Esophagus squamous epithelium (tissue), 5 donors: ENCODE measurements at regions not wholly inside any gene's neighbourhood (a gene's known extent, or its start where the extent isn't known, plus 50 kb on each side); places are given as distances from the start of the nearest gene placed in this dataset.

ENCODE experiments used
- DNase-seq: peaks from one replicate; lab custom pipeline; 2025; lab: John Stamatoyannopoulos, UW
- H3K27ac ChIP-seq, 4 donors: fragments of 200-600 bp; sonication (generic); one replicate each; pipeline ENCODE4 v1.5.1; 2016 to 2019; ENCODE audit warnings: mild to moderate bottlenecking in 1 of 4
- H3K27me3 ChIP-seq, 4 donors: fragments of 200-600 bp; sonication (generic); 1 replicate in 3 of 4; 2 replicates in 1 of 4; pipeline versions ENCODE4 v1.5.1 to v1.6.0; 2017 to 2021; ENCODE audit warnings: antibody characterized with exemption in 1 of 4
- H3K36me3 ChIP-seq, 3 donors: fragments of 200-600 bp; sonication (generic); one replicate each; pipeline ENCODE4 v1.5.1; 2016 to 2019
- H3K4me1 ChIP-seq, 3 donors: fragments of 200-600 bp; sonication (generic); one replicate each; pipeline ENCODE4 v1.5.1; 2017 to 2019
- H3K4me3 ChIP-seq, 4 donors: fragments of 200-600 bp; sonication (generic); 1 replicate in 3 of 4; 2 replicates in 1 of 4; pipeline ENCODE4 v1.5.1; 2016 to 2019; ENCODE audit warnings: mild to moderate bottlenecking in 2 of 4, moderate library complexity in 1 of 4
- H3K9me3 ChIP-seq, 3 donors: fragments of 200-600 bp; sonication (generic); one replicate each; pipeline ENCODE4 v1.5.1; 2016 to 2019
- POLR2A ChIP-seq, 4 donors: fragments of 450-650 bp; IDR thresholded peaks; one replicate each; pipeline ENCODE4 v1.6.1; 2017; ENCODE audit warnings: antibody characterized with exemption in 4 of 4, mild to moderate bottlenecking in 4 of 4, moderate library complexity in 3 of 4
- WGBS, 2 donors: methylation state at CpG; one replicate each; pipeline ENCODE4 v1.1.5; 2018; 5-methylcytosine and 5-hydroxymethylcytosine counted together
- intact Hi-C: fragments of 100-400 bp; cut with DNase I; formaldehyde crosslinking; loops from one replicate; pipeline ENCODE4 v1.15.0; 2022
- TF ChIP-seq, protein P1 (sequence below), 6 experiments: fragments of 450-650 bp in 4 of 6; fragments of 200-600 bp in 2 of 6; sonication (generic) in 2 of 6; IDR thresholded peaks; one replicate each; pipeline ENCODE4 v1.5.1; 2016 to 2019; ENCODE audit warnings: antibody characterized with exemption in 6 of 6, mild to moderate bottlenecking in 4 of 6, moderate library complexity in 4 of 6
- donor health status: DM: yes; HTN: yes; CAD: no.

DNA sequence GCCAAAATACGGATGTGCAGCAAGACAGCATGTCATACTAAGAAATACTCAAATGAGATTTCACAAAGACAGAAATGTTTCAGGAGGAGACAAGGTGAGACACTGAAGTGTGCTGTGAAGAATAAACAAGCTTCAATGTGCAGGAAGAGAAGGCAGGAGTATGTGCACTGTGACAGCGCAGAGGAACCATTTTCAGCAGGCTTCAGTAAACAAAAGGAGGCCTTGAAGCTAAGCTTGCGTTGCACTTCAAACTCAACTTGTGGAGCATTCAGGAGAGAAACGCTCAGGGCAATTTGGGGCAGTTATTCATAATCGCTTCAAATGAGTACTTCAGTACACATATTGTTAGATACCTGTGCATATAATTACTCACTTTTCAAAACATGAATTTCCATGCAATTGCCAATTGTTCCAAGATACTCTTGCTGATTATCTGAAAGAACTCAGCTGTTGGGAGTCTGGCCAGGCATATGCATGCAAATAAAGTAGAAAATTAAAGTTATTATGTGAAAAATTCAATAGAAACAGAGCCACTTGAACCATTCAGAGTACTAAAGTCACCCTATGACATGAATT, 234.2 kb upstream of the OPRM1 start:
- no peaks in the 10 kb centered on the region for H3K9me3 ChIP-seq
- WGBS, 2 donors: 39 to 43% methylated on average over 5 of the region's 5 CpGs
- intact Hi-C loops: no loop called here
- H3K27ac ChIP-seq: no peak overlapping the region
- no peak for DNase-seq
- H3K27me3 ChIP-seq: no peaks in the 10 kb centered on the region
- no peak overlapping the region for H3K4me3 ChIP-seq
- no peaks in the 10 kb centered on the region for H3K36me3 ChIP-seq
- no peaks in the 10 kb centered on the region for H3K4me1 ChIP-seq
- TF ChIP-seq POLR2A (IDR thresholded peaks at IDR 0.05): no peak
- TF ChIP-seq, protein P1, sequence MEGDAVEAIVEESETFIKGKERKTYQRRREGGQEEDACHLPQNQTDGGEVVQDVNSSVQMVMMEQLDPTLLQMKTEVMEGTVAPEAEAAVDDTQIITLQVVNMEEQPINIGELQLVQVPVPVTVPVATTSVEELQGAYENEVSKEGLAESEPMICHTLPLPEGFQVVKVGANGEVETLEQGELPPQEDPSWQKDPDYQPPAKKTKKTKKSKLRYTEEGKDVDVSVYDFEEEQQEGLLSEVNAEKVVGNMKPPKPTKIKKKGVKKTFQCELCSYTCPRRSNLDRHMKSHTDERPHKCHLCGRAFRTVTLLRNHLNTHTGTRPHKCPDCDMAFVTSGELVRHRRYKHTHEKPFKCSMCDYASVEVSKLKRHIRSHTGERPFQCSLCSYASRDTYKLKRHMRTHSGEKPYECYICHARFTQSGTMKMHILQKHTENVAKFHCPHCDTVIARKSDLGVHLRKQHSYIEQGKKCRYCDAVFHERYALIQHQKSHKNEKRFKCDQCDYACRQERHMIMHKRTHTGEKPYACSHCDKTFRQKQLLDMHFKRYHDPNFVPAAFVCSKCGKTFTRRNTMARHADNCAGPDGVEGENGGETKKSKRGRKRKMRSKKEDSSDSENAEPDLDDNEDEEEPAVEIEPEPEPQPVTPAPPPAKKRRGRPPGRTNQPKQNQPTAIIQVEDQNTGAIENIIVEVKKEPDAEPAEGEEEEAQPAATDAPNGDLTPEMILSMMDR (IDR thresholded peaks at IDR 0.05): no peak

DNA sequence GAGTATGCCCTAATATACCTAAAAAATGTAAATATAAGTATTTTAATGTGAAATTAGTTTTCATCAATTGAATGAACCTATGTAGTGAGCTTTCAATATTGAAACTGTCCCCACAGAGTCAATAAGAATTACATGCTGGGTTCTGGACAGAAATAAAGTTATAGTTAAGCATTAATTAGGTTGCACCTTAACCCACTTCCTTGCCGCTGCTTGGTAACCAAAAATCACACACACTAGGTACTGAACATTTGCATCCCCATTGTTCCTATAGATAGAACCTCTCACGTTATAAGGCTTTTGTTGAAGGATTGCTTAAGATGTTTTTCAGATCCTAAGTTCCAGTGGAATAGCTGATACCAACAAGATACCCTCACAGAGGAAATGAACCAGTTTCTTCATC, 237.1 kb upstream of the OPRM1 start:
- no peak for DNase-seq
- Histone ChIP-seq H3K36me3 (no peaks in the 10 kb centered on the region), H3K4me1 (no peaks in the 10 kb centered on the region), H3K9me3 (no peaks in the 10 kb centered on the region), H3K4me3 (no peak overlapping the region), H3K27ac (no peak overlapping the region), H3K27me3 (no peaks in the 10 kb centered on the region)
- no peak for TF ChIP-seq POLR2A (IDR thresholded peaks at IDR 0.05)
- TF ChIP-seq, protein P1 (IDR thresholded peaks at IDR 0.05): no peak
- 63 to 69% methylated on average over 2 of the region's 2 CpGs for WGBS, 2 donors
- intact Hi-C loops: no loop called here

DNA sequence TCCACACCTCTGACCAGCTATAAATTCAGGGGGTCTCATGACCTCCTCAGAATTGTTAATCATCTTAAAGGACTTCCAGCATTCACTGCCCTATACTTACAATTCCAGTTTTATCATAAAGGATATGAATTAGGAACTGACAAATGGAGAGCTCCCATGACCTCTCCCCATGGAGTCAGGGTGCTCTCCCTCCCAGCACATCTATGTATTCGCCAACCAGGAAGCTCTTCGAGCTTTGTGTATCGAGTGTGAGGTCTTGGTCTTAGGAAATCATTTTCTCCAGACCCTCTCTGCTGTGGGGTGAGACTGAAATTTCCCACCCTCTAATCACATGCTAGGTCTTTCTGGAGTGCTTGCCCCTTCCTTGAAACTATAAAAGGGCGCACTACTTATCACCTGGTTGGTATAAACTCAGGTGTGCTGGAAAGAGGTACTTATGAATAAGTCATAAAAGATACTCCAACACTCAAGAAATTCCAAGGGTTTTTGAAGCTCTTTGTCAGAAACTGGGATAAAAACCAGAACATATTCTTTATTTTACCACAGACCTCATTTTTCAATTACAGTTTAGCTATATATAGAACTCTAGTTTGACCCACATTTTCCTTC, 238.4 kb upstream of the OPRM1 start:
- H3K36me3 ChIP-seq: no peaks in the 10 kb centered on the region
- no peaks in the 10 kb centered on the region for H3K9me3 ChIP-seq
- 61 to 74% methylated on average over 4 of the region's 4 CpGs for WGBS, 2 donors
- H3K27ac ChIP-seq: no peak overlapping the region
- no peaks in the 10 kb centered on the region for H3K27me3 ChIP-seq
- no peak overlapping the region for H3K4me3 ChIP-seq
- H3K4me1 ChIP-seq: no peaks in the 10 kb centered on the region
- intact Hi-C loops: no loop called here
- no peak for DNase-seq
- no peak for TF ChIP-seq POLR2A (IDR thresholded peaks at IDR 0.05)
- TF ChIP-seq, protein P1 (IDR thresholded peaks at IDR 0.05): no peak

DNA sequence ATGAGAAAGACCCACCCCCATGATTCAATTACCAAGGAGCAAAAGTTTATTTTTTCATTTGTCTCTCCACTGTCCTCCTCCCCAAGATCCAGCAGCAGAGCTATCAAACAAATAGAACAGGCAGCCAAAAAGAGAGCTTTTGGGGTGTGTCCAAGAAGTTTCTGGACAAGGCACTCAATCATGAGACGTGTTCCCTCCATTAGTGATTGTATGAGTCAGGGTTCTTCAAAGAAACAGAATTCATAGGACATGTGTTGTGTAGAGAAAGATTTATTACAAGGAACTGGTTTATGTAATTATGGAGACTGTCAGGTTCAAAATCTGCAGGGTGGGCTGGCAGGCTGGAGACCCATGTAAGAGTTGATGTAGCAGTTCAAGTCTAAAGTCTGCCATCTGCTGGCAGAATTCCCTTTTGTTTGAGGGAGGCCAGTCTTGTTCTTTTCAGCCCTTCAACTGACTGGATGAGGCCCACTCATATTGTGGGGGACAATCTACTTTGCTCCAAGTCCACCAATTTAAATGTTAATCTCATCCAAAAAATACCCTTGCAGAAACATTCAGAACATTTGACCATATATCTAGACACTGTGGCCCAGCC, 248.1 kb upstream of the OPRM1 start:
- TF ChIP-seq POLR2A (IDR thresholded peaks at IDR 0.05): no peak
- TF ChIP-seq, protein P1 (IDR thresholded peaks at IDR 0.05): no peak
- H3K4me3 ChIP-seq: no peak overlapping the region
- H3K27me3 ChIP-seq: no peaks in the 10 kb centered on the region
- no peaks in the 10 kb centered on the region for H3K4me1 ChIP-seq
- no peaks in the 10 kb centered on the region for H3K36me3 ChIP-seq
- DNase-seq: no peak
- intact Hi-C loops: no loop called here
- H3K9me3 ChIP-seq: no peaks in the 10 kb centered on the region
- H3K27ac ChIP-seq: no peak overlapping the region
- 8 to 17% methylated on average over 1 of the region's 1 CpG for WGBS, 2 donors

DNA sequence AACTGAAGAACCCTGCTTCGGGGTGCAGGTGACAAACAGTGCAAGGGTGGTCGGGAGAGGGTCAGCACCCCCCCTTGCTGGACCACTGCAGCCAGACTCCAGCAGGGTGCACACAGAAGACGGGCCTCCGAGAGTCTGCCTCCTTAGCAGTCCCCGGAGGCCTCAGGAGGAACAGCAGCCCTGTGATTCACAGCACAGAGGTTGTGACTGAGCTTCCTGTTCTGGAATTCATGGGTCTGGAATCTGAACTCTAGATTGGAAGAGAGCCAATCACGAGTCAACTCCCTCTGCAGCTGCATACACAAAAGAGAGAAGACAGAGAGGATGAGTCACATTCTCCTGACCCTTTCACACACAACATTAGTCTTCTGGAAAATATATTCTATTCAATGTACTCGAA, 249.0 kb upstream of the OPRM1 start:
- no peaks in the 10 kb centered on the region for H3K9me3 ChIP-seq
- 42 to 48% methylated on average over 5 to 7 of the region's 7 CpGs for WGBS, 2 donors
- H3K36me3 ChIP-seq: no peaks in the 10 kb centered on the region
- no peak for TF ChIP-seq POLR2A (IDR thresholded peaks at IDR 0.05)
- TF ChIP-seq, protein P1 (IDR thresholded peaks at IDR 0.05): no peak
- no peak for DNase-seq
- H3K4me3 ChIP-seq: no peak overlapping the region
- no peak overlapping the region for H3K27ac ChIP-seq
- H3K4me1 ChIP-seq: no peaks in the 10 kb centered on the region
- intact Hi-C loops: no loop called here
- no peaks in the 10 kb centered on the region for H3K27me3 ChIP-seq
